Globus pallidus (tissue), 1 donor: ENCODE measurements at regions not wholly inside any gene's neighbourhood (a gene's known extent, or its start where the extent isn't known, plus 50 kb on each side); places are given as distances from the start of the nearest gene placed in this dataset.
A peak's percentile ranks its signal among the peaks of the same experiment; 100 is the strongest.

Experiments
- DNase-seq: peaks from one replicate; pipeline ENCODE4 v3.0.0-alpha.2; 2015; ENCODE audit warnings: low spot score

GRCh38 chr3:73796382-73796781 lies 171.6 kb upstream of the PDZRN3 start:
- no peak for DNase-seq

DNA sequence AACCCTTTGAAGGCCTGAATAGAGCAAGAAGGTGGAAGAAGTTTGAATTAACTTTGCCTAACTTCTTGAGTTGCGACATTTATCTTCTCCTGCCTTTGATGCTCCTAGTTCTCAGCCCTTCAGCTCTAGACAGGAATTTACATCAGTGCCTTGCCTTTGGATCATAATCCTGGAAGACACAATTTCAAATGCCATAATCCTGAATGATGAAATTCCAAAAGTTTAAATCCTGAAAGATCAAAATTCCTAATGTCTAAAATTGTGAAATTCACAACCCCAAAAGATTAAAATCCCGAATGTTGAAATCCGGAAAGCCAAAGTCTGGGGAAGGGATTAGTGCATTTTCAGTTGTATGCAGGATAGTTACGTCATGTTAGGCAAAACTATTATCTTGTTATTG lies 166.6 kb upstream of the PDZRN3 start:
- no peak for DNase-seq

DNA sequence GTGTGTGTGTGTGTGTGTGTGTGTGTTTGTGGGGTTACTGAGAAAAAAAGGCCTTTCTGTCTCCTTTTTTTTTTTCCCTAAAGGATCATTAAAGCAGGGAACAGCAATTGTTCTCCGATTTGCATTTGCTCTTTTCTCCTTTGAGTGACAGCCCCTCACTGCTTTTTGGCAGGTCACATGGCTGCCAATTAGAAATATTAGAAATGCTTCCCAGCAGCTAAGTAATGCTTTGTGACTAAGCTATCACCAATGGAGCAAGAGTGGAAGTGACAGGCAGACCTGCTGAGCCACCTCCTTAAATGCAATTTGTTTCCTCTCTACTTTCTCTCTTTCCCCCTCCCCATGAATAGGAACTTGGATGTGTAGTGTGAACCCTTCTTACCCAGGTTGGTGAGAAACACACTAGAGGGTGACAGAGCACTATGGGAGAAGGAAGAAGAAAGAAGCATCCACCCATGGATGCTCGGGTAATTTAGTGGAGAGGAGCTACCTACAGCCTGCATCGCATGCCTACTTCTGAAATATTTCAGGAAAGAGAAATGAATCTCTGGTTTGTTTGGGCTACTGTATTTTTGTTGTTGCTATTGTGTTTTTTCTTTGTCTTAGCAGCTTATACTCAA lies 165.2 kb upstream of the PDZRN3 start:
- DNase-seq: no peak

GRCh38 chr3:73787620-73788019 lies 162.9 kb upstream of the PDZRN3 start:
- no peak for DNase-seq

DNA sequence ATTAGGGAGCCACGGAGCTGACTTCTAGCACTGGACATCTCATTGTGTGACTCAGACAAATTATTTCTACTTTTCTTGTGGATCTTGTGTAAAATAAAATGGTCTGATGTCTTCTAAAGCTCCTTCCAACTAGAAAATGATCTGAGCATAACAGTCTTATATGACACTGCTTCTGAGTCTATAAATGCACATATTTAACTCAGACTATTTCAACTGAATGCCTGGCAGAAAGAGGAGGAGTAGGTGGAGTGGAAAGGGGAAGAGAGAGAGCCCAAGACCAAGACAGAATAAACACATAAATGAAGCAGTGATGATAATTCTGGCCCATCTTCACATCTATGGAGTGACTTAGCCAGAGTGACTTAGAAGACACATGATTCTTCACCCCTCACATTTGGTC lies 162.3 kb upstream of the PDZRN3 start:
- DNase-seq: no peak

GRCh38 chr3:73786321-73786807 lies 161.6 kb upstream of the PDZRN3 start:
- DNase-seq: peak; percentile 49

DNA sequence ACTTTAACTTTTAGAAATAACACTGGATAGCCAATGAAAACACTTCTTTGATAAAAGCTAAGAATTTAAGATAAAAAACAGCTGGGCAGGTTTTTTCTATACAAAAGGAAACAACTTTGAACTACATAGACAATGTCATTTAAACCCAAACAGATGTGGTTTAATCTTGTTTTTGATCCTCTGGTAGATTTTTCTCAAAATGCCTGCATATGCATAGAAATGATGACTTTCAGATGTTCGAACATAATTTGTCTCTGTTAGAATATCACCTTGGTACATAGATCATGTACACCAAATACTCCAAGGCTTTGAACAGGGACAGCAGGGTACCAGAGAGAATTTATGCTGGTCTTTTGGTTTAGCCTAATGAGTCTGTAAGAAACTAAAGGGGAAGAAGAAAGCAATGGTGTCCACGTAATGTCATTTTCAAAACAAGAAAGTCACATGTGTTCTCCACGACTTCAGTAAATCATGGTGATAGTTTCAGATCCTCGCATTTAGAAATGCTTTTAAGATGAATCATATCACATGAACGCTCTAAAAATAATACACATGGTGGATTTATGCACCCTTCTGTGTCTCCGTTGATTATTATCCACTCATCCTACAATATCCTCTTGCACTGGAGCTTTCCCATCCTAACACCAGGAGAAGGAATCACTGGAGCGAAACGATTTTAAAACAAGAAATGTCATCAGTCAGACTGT lies 160.1 kb upstream of the PDZRN3 start:
- no peak for DNase-seq

GRCh38 chr3:73783811-73784210 lies 159.1 kb upstream of the PDZRN3 start:
- DNase-seq: peak; percentile 74

GRCh38 chr3:73781541-73781940 lies 156.8 kb upstream of the PDZRN3 start:
- DNase-seq: peak; percentile 78

DNA sequence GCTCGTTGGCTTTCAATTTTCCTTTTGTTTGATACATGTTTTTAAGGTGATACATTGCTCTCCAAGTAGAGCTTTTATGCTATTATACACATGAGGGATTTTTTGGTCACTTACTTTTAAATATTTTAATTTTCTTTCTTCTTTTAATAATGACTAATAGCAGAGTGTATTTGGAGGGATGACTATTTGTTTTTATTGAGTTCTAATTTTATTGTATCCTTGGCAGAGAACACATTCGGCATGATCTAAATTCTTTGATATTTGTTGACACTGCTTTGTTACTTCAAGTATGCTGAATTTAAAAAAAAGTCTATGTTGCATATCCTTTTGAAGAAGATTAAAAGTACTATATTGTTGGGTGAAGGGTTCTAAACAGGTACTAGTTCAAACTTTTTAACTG lies 149.9 kb upstream of the PDZRN3 start:
- no peak for DNase-seq

GRCh38 chr3:73773233-73773632 lies 148.5 kb upstream of the PDZRN3 start:
- no peak for DNase-seq

DNA sequence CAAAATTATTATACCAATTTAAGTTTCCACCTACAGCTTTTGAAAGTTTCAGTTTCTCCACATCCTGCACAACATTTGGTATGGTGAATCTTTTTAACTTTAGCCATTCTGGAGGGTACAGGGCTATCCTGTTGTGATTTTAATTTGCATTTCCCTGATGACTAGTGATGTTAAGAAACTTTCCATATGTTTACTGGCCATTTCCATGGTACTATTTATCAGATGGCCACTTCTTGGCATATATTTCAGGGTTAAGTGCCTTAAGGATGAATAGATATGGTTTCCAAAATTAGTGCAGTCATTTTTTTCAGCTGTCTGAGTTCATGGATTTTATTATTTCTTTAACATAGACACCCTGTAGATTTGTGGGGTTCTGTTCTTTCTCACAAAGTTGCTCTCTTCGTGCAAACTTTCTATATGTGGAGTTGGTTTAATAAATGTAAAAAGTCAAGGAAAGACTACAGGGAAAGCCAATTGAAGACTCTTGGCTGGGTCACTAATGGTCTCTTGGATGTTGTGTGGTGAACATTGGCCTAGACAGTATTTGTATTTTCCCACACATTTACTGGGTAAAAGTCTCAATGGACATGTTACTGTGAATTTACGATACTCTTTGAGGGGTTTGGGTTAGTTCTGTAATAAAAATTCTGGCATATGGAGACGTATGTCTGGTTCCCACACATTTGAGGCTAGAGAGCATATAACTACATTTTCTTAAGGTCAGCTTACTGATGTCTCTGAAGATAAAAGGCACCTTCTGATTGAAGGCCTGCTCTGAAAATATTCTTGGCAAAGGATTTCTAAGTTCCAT lies 147.5 kb upstream of the PDZRN3 start:
- no peak for DNase-seq

DNA sequence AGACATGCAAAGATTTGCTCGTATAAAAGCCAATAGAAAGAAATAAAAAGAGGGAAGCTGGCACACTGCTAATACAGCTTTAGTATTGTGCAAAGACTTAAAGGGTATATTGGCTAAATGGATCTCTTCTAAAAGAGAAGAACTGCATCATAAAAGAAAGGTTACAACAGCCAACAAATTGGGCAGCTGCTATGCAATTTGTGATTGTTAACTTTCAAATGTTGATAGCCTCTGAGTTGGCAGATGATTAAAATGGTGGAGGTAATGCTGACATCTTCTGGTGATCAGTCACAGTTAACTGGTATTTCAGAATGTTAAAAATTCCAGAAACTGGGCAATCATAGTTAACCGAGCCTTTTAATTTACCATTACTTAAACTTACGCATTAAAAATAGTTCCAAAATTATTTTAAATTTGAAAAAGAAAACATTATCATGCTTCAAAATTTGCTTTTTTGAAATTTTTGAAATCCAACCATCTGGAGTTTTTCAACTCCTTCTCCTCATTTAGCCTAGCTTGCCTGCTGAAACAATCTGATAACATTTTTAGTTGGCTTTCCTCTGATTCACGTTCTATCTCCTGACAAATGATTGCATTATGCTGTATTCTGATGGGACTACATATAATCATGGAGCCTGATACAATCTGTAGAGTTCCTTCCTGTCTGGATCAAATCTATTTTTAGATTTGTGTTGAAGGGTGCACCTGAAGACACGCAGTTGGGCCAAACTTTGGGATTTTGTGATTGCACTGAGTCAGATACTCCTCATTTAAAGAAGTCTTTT lies 144.0 kb upstream of the PDZRN3 start:
- DNase-seq: no peak

DNA sequence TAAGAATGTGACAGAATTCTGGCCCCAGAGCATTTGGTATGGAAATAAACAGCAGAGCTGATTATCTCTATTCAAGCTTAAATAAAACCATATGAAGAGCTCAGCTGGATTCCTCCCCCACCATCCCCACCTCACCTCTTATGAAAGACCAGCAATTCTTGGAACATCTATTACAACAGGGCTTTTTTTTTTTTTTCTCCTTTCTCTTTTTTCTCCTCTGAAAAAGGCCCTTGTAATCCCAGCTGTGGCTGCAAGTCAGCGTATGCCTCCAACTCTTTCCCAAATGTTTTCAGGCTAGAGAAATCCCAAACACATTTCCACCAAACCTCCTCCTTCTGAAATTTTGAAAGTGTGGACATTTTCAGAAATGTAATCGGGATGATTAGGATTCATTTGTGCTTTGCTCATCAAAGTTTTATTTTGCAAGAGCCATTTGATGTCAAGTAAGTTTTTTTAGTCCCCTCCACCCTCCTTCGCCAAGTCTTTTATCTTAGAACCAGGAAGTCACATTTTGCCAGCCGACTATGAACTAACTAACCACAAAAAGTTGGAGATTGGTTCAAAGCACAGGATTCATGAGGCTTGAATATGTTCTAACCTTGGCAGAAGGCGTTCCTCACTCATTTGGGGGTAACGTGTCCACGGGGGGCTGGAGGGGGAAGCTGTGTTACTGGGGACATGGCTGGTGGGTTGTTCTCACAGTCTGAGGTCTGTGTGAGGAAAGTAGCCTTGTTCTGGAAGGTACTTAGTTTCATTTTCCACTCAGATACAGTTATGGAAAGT lies 142.0 kb upstream of the PDZRN3 start:
- no peak for DNase-seq

DNA sequence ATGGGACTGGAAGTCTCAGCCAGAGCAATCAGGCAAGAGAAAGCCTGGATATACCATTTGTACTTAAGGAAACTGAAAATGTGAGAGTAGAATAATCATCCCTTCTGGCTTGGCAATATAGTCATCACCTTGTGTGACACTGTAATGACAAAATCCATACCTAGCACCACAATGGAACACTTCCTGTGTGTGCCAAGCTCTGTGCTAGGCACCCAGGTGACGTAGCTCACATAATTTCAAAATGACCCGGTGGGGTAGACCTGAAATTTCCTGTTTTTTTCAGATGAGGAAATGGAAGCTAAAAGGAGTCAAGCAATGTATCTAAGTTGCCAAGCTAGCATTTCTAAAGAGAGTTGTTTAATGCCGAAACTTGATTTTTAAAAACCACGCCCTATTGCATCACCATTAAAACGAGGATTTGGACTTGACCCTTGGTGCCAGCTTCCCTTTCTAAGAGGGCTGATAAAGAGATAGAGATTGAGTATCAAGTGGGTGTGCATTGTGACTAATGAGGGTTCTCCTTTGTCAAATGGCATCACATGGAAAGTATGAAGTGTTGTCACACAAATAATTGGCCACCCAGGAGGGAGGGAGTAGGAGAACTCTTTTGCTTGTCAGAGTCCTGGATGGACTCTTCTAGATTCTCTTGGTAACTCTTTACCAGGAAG lies 141.3 kb upstream of the PDZRN3 start:
- no peak for DNase-seq

DNA sequence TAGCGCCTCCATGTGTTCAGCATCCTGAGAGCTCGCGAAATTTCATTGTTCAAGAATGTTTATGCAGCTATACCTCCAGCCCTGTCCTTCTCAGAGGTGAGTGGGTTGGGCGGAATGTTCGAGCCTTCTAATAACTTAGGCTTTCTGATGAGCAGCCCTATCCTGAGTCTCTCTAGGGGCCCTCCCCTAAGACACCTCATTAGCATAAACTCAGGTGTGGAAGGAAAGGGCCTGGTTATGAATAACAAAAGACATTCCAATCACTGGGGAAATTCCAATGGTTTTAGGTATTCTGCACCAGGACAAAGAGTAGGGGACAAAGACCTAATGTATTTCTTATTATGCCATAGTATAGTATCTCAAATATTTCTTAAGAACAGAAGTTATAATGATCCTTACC lies 138.1 kb upstream of the PDZRN3 start:
- no peak for DNase-seq

- no peak for DNase-seq
Observed at GRCh38 chr3:73759297-73759711, 134.6 kb upstream of the PDZRN3 start.

- no peak for DNase-seq
Observed at GRCh38 chr3:73757536-73757935, 132.8 kb upstream of the PDZRN3 start.

GRCh38 chr3:73753985-73754384 lies 129.2 kb upstream of the PDZRN3 start:
- no peak for DNase-seq

DNA sequence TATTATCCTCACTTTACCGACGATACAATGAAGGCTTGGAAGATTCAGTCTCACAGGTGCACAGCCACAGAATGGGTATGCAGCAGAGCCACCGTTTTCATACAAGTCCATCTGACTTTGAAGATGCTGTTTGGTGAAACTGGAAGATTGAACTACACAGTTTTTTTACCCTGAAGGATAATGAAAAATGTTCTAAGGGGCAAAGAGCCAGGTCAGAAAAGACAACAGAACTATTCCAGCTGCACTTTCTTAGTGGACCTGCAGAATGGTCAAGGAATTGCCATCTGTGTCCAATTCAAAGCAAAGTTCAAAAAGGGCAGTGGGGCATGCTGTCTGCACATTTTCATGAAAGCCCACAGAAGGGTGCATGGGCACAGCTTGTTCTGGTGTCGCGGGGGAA lies 127.6 kb upstream of the PDZRN3 start:
- no peak for DNase-seq

DNA sequence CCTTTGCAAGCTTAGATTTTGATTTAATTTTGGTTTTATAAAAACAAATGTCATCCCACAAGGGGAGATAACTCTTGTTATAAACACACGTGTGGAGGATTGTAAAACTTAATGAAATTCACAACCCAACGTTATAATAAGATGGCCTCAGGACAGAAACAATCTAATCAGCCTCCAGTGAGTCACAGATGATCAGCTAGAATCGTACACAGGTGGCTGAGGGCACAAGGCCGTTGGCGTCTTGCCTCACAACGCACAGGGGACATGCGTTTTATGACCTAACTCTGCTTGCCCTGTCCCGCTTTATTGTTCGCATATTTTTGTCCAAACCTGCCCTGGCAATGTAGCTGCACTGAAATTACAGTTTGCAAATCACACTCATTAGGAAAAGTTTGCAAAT lies 121.9 kb upstream of the PDZRN3 start:
- DNase-seq: no peak
